HL-60 (cell line): ENCODE measurements at regions not wholly inside any gene's neighbourhood (a gene's known extent, or its start where the extent isn't known, plus 50 kb on each side); places are given as distances from the start of the nearest gene placed in this dataset.

Source experiments
- DNase-seq, 2 experiments: peaks; one replicate each; pipeline ENCODE4 v3.0.0-alpha.2; 2010 to 2020; ENCODE audit warnings: low read depth in 1 of 2, low spot score in 1 of 2
- H3K27ac ChIP-seq: fragments of 250-450 bp; sonication (Bioruptor Pico); replicated peaks from 2 replicates; pipeline ENCODE4 v1.5.1; 2020; ENCODE audit warnings: mild to moderate bottlenecking, moderate library complexity
- H3K27me3 ChIP-seq: fragments of 250-450 bp; sonication (Bioruptor Pico); 2 replicates; pipeline ENCODE4 v1.5.1; 2021; ENCODE audit warnings: mild to moderate bottlenecking, moderate library complexity; ENCODE audit not compliant: insufficient read depth, poor library complexity, severe bottlenecking
- H3K4me3 ChIP-seq: replicated peaks from 2 replicates; pipeline ENCODE4 v1.5.1; 2011; ENCODE audit warnings: mild to moderate bottlenecking, control low read depth, low read length; ENCODE audit not compliant: insufficient read depth
- GABPA ChIP-seq: IDR thresholded peaks from 2 replicates; pipeline ENCODE4 v1.6.1; 2012; ENCODE audit warnings: low read depth
- POLR2AphosphoS5 ChIP-seq: IDR thresholded peaks from 2 replicates; pipeline ENCODE4 v1.6.1; 2012; ENCODE audit warnings: low read depth
- REST ChIP-seq: IDR thresholded peaks from 2 replicates; pipeline ENCODE4 v1.6.1; 2012; ENCODE audit warnings: low read depth; ENCODE audit not compliant: insufficient replicate concordance
- SPI1 ChIP-seq: IDR thresholded peaks from 2 replicates; pipeline ENCODE4 v1.6.1; 2012; ENCODE audit warnings: low read depth, mild to moderate bottlenecking, borderline replicate concordance
- TF ChIP-seq, protein P1 (sequence below): IDR thresholded peaks from one replicate; pipeline ENCODE4 v1.5.1; 2011; ENCODE audit warnings: low read length, control low read depth, inconsistent platforms; ENCODE audit not compliant: insufficient read depth

- peak; percentile 16 to 59 for DNase-seq
- Histone ChIP-seq H3K4me3 (no peak overlapping the region), H3K27me3 (no peaks in the 10 kb centered on the region), H3K27ac (no peak overlapping the region)
- TF ChIP-seq, protein P1, sequence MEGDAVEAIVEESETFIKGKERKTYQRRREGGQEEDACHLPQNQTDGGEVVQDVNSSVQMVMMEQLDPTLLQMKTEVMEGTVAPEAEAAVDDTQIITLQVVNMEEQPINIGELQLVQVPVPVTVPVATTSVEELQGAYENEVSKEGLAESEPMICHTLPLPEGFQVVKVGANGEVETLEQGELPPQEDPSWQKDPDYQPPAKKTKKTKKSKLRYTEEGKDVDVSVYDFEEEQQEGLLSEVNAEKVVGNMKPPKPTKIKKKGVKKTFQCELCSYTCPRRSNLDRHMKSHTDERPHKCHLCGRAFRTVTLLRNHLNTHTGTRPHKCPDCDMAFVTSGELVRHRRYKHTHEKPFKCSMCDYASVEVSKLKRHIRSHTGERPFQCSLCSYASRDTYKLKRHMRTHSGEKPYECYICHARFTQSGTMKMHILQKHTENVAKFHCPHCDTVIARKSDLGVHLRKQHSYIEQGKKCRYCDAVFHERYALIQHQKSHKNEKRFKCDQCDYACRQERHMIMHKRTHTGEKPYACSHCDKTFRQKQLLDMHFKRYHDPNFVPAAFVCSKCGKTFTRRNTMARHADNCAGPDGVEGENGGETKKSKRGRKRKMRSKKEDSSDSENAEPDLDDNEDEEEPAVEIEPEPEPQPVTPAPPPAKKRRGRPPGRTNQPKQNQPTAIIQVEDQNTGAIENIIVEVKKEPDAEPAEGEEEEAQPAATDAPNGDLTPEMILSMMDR = no peak
- TF ChIP-seq GABPA = no peak
- peak; percentile 98 for TF ChIP-seq SPI1
- TF ChIP-seq POLR2AphosphoS5 = no peak
- TF ChIP-seq REST = no peak
Observed at GRCh38 chr16:79451196-79451816, 149.2 kb downstream of the MAF start.

DNA sequence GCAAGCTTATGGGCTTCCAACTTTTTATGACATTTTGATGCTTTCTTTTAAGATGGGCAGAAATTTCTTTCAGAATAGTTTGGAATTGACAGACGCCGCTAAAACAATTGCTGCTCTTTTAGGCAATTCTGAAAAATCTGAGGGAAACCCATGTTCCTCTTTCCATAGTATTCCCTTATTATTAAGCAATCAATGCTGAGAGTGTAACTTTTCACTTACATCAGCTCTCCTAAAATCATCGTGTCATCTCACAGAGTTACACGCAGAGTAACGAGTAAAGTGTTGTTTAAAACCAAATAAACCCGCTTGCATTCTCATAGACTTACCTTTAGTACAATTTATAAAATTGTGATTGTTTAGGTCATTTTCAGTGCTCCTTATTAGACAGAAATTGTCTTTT is 150.6 kb downstream of the MAF start:
- TF ChIP-seq GABPA (no peak), SPI1 (no peak), REST (no peak), POLR2AphosphoS5 (no peak)
- TF ChIP-seq, protein P1 = no peak
- no peak overlapping the region for H3K27ac ChIP-seq
- no peak for DNase-seq
- no peaks in the 10 kb centered on the region for H3K27me3 ChIP-seq
- H3K4me3 ChIP-seq = no peak overlapping the region

- TF ChIP-seq REST (no peak), POLR2AphosphoS5 (no peak), SPI1 (no peak)
- no peak for DNase-seq
- Histone ChIP-seq H3K27me3 (no peaks in the 10 kb centered on the region), H3K27ac (no peak overlapping the region), H3K4me3 (no peak overlapping the region)
Observed at GRCh38 chr16:79449067-79449769, 151.3 kb downstream of the MAF start.
